Body of pancreas (tissue), 4 donors: ENCODE measurements at regions not wholly inside any gene's neighbourhood (a gene's known extent, or its start where the extent isn't known, plus 50 kb on each side); places are given as distances from the start of the nearest gene placed in this dataset.

ENCODE experiments used
- ATAC-seq: fragments of 150-250 bp; one replicate; pipeline ENCODE4 v1.9.1; 2016
- DNase-seq, 4 donors: peaks; one replicate each; pipeline ENCODE4 v3.0.0-alpha.2; 2019
- H3K27ac ChIP-seq, 4 donors: fragments of 200-600 bp; sonication (generic); 1 replicate in 3 of 4; 2 replicates in 1 of 4; pipeline versions ENCODE4 v1.5.1 to v1.6.1; 2016 to 2019; ENCODE audit warnings: mild to moderate bottlenecking in 1 of 4, mixed read lengths in 1 of 4, moderate library complexity in 1 of 4
- H3K27me3 ChIP-seq, 2 donors: fragments of 200-600 bp; sonication (generic); one replicate each; pipeline ENCODE4 v1.6.0; 2016; ENCODE audit warnings: mild to moderate bottlenecking in 1 of 2
- H3K36me3 ChIP-seq, 2 donors: fragments of 200-600 bp; sonication (generic); replicated peaks in 1 of 2; 2 replicates each; pipeline ENCODE4 v1.5.1; 2016; ENCODE audit warnings: low read depth in 2 of 2; ENCODE audit not compliant: insufficient read depth in 1 of 2
- H3K4me1 ChIP-seq: fragments of 200-600 bp; sonication (generic); one replicate; pipeline ENCODE4 v1.6.0; 2016
- H3K4me3 ChIP-seq, 2 donors: fragments of 200-600 bp; sonication (generic); 1 replicate in 1 of 2; 2 replicates in 1 of 2; pipeline ENCODE4 v1.5.1; 2016 to 2019
- H3K9me3 ChIP-seq, 3 donors: fragments of 200-600 bp; sonication (generic); 1 replicate in 2 of 3; 2 replicates in 1 of 3; pipeline ENCODE4 v1.5.1; 2016
- CTCF ChIP-seq, 7 experiments: fragments of 450-650 bp in 4 of 7; fragments of 200-600 bp in 3 of 7; sonication (generic) in 3 of 7; IDR thresholded peaks; one replicate each; pipeline ENCODE4 v1.5.1; 2016 to 2019; ENCODE audit warnings: antibody characterized with exemption in 7 of 7
- POLR2A ChIP-seq, 3 donors: fragments of 450-650 bp; IDR thresholded peaks; one replicate each; pipeline ENCODE4 v1.6.1; 2016; ENCODE audit warnings: antibody characterized with exemption in 3 of 3, mild to moderate bottlenecking in 2 of 3
- WGBS, 2 donors: methylation state at CpG; one replicate each; pipeline ENCODE4 v1.1.5; 2017; 5-methylcytosine and 5-hydroxymethylcytosine counted together
- intact Hi-C: fragments of 100-400 bp; cut with DNase I; formaldehyde crosslinking; loops from one replicate; pipeline ENCODE4 v1.15.1; 2023

GRCh38 chr11:37687130-37687529 is 1089.1 kb upstream of the RAG2 start:
- intact Hi-C loops: no loop called here
- Histone ChIP-seq H3K27me3 (no peaks in the 10 kb centered on the region), H3K27ac (no peak overlapping the region), H3K4me1 (no peaks in the 10 kb centered on the region), H3K36me3 (no peaks in the 10 kb centered on the region), H3K4me3 (no peak overlapping the region), H3K9me3 (no peaks in the 10 kb centered on the region)
- no peak for DNase-seq
- ATAC-seq: no peak
- TF ChIP-seq POLR2A (IDR thresholded peaks at IDR 0.05) (no peak), CTCF (IDR thresholded peaks at IDR 0.05) (no peak)

GRCh38 chr11:37671321-37671720 is 1073.3 kb upstream of the RAG2 start:
- Histone ChIP-seq H3K36me3 (no peaks in the 10 kb centered on the region), H3K4me1 (no peaks in the 10 kb centered on the region), H3K4me3 (no peak overlapping the region), H3K9me3 (no peaks in the 10 kb centered on the region), H3K27ac (no peak overlapping the region), H3K27me3 (no peaks in the 10 kb centered on the region)
- intact Hi-C loops: no loop called here
- no peak for TF ChIP-seq CTCF (IDR thresholded peaks at IDR 0.05)
- no peak for TF ChIP-seq POLR2A (IDR thresholded peaks at IDR 0.05)
- ATAC-seq: no peak
- no peak for DNase-seq

GRCh38 chr11:37666960-37667359 is 1068.9 kb upstream of the RAG2 start:
- H3K4me3 ChIP-seq: no peak overlapping the region
- no peaks in the 10 kb centered on the region for H3K4me1 ChIP-seq
- TF ChIP-seq CTCF (IDR thresholded peaks at IDR 0.05): no peak
- no peak for TF ChIP-seq POLR2A (IDR thresholded peaks at IDR 0.05)
- intact Hi-C loops: no loop called here
- no peak overlapping the region for H3K27ac ChIP-seq
- ATAC-seq: no peak
- H3K36me3 ChIP-seq: no peaks in the 10 kb centered on the region
- 38 to 45% methylated on average over 2 of the region's 2 CpGs for WGBS, 2 donors
- H3K27me3 ChIP-seq: no peaks in the 10 kb centered on the region
- DNase-seq: no peak
- H3K9me3 ChIP-seq: no peaks in the 10 kb centered on the region

GRCh38 chr11:37657645-37658044 is 1059.6 kb upstream of the RAG2 start:
- intact Hi-C loops: no loop called here

More at GRCh38 chr11:37657645-37658044, 1059.6 kb upstream of the RAG2 start:
- WGBS, 2 donors: 46 to 76% methylated on average over 1 of the region's 1 CpG
- no peaks in the 10 kb centered on the region for H3K27me3 ChIP-seq
- no peak for ATAC-seq
- no peak overlapping the region for H3K4me3 ChIP-seq
- TF ChIP-seq CTCF (IDR thresholded peaks at IDR 0.05) (no peak), POLR2A (IDR thresholded peaks at IDR 0.05) (no peak)
- no peaks in the 10 kb centered on the region for H3K4me1 ChIP-seq
- H3K9me3 ChIP-seq: no peaks in the 10 kb centered on the region
- H3K36me3 ChIP-seq: no peaks in the 10 kb centered on the region
- no peak for DNase-seq
- H3K27ac ChIP-seq: no peak overlapping the region
